Stomach (tissue), 4 donors: ENCODE measurements at regions not wholly inside any gene's neighbourhood (a gene's known extent, or its start where the extent isn't known, plus 50 kb on each side); places are given as distances from the start of the nearest gene placed in this dataset.

Experiments used
- EP300 ChIP-seq: sonication (generic); formaldehyde crosslinking; IDR thresholded peaks from one replicate; pipeline ENCODE4 v1.6.1; 2017; ENCODE audit warnings: antibody characterized with exemption
- POLR2A ChIP-seq, 4 donors: fragments of 450-650 bp; IDR thresholded peaks; one replicate each; pipeline ENCODE4 v1.6.1; 2016; ENCODE audit warnings: antibody characterized with exemption in 4 of 4, control low read depth in 2 of 4, mild to moderate bottlenecking in 1 of 4, moderate library complexity in 1 of 4

DNA sequence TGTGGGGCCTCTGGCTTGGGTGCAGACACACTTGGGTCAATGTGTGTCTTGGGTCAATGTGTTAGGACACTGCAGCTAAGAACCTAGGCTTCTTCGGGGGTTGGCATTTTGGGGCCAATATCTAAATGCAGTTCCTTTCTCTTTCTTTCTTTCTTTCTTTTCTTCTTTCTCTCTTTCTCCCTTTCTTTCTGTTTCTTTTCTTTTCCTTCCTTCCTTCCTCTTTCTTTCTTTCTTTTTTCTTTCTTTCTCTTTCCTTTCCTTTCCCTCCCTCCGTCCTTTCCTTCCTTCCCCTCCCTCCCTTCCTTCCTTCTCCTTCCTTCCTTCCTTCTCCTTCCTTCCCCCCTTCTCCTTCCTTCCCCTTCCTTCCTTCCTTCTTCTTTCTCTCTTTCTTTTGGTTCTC is 57.7 kb upstream of the OSR1 start:
- TF ChIP-seq POLR2A (IDR thresholded peaks at IDR 0.05) (no peak), EP300 (no peak)
